ENCODE measurements at regions not wholly inside any gene's neighbourhood (a gene's known extent, or its start where the extent isn't known, plus 50 kb on each side); places are given as distances from the start of the nearest gene placed in this dataset.
A peak's percentile ranks its signal among the peaks of the same experiment; 100 is the strongest.

DNA sequence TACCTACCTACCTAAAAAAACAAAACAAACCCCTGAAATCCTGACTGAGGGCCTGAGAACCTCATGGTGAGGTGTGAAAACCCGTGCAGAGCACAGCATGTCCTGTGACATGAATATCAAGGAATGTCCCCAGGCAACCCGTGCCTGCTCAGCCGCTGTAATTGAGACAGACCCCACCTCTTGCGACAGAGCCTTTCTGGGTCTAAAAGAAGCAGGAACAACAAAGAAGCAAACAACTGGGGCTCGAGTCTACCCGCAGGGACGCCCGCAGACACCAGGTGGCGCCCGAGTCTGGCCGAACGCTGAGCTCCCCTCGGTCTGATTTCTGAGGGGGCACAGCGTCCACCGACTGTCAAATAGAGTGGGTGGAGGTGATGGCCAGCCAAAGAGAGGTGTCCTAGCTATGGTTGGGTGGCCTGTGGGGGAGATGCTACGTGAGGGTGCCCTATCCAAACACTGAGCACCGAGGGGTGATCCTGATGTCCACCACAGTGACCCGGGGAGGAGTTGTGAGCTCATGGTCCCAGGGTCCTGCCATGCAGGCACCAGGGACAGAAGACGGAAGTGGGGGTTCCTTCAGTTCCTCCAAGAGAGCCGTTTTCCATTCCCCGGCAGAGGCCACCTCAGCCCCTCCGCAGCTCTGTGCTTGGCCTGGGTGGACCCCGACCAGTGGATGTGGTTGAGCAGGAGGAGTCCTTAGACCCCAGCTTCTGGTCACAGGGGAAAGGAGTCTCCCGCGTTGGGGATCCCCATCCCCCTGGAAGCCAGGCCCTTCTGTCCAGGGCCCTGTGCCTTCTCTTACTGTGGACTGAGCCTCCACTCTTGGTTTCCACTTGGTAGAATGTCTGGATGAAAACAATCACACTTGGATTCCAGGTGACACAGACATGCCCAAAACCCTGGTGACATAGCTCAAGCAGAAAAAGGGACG is 268.2 kb downstream of the CDC5L start:
- TF ChIP-seq, protein P1, sequence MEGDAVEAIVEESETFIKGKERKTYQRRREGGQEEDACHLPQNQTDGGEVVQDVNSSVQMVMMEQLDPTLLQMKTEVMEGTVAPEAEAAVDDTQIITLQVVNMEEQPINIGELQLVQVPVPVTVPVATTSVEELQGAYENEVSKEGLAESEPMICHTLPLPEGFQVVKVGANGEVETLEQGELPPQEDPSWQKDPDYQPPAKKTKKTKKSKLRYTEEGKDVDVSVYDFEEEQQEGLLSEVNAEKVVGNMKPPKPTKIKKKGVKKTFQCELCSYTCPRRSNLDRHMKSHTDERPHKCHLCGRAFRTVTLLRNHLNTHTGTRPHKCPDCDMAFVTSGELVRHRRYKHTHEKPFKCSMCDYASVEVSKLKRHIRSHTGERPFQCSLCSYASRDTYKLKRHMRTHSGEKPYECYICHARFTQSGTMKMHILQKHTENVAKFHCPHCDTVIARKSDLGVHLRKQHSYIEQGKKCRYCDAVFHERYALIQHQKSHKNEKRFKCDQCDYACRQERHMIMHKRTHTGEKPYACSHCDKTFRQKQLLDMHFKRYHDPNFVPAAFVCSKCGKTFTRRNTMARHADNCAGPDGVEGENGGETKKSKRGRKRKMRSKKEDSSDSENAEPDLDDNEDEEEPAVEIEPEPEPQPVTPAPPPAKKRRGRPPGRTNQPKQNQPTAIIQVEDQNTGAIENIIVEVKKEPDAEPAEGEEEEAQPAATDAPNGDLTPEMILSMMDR (IDR thresholded peaks at IDR 0.05; ENCODE audit: control insufficient read depth, extremely low read depth, insufficient read depth) = peak; percentile 83
- no peak for DNase-seq (ENCODE audit: low read depth)
- no peak overlapping the region for H3K4me3 ChIP-seq (ENCODE audit: low read depth, low read length)

DNA sequence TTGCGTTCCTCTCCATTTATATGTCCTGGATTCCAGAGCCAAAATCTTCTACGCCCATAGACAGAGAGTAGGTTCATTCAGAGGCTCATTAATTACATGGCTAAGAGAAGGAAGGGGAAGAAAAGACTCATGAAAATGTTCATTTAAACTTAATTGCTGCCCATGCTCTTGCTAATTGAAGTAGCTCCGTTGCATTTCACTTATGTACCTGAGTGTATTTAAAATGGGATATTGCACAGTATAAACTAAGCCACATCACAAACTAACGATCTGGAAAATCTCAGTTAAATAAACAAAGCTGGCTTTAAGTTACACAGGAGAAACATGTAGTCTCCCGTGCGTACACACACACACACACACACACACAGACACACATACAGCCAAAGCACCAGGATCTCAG is 269.2 kb downstream of the CDC5L start:
- TF ChIP-seq, protein P1 (IDR thresholded peaks at IDR 0.05; ENCODE audit: control insufficient read depth, extremely low read depth, insufficient read depth) = no peak
- DNase-seq (ENCODE audit: low read depth) = no peak
- H3K4me3 ChIP-seq (ENCODE audit: low read depth, low read length) = no peak overlapping the region

DNA sequence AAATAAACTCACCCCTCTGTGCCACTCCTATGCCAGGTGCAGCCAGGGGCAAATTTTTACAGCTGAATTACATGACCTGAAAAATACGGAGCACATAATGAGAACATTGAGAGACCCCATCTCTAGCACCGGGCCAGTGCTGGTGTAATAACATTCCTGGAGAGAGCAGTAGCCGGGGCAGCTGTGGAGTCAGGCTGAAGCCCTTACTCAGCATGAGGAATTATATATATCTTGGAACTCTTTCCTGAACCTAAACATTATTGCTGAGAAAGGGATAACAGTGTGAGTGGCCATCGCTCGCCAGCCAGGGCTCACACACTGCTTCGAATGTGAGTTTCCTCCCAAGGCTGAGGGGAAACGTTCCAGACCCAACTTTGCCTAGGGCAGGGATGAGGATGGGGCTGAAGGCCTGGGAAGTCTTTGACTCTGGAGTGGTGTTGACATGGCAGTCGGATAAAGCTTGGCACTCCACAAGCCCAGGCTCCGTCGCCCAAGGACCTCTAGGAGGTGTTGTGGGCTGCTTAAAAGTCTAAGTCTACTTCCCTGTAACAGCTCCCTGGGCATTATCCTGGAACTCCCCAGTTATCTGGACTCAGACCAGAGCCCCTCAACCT is 269.8 kb downstream of the CDC5L start:
- no peak overlapping the region for H3K4me3 ChIP-seq (ENCODE audit: low read depth, low read length)
- TF ChIP-seq, protein P1 (IDR thresholded peaks at IDR 0.05; ENCODE audit: control insufficient read depth, extremely low read depth, insufficient read depth) = no peak
- no peak for DNase-seq (ENCODE audit: low read depth)

DNA sequence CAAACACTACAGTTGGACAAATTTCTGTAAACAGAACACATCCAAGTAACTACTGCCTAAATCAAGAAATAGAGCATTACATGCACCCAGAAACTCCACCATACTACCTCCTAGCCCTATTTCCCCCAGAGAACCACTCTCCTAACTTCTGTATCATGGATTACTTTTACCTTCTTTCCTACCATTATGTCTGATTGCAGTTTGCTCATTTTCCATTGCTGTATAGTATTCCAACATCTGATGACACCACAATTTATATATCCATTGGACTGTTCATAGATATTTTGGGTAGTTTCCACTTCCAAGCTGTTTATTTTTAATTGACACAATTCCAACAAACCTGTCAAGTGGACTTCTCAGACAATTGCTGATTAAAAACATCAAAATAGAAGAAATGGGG is 271.1 kb downstream of the CDC5L start:
- DNase-seq (ENCODE audit: low read depth) = no peak
- no peak overlapping the region for H3K4me3 ChIP-seq (ENCODE audit: low read depth, low read length)
- TF ChIP-seq, protein P1 (IDR thresholded peaks at IDR 0.05; ENCODE audit: control insufficient read depth, extremely low read depth, insufficient read depth) = no peak

DNA sequence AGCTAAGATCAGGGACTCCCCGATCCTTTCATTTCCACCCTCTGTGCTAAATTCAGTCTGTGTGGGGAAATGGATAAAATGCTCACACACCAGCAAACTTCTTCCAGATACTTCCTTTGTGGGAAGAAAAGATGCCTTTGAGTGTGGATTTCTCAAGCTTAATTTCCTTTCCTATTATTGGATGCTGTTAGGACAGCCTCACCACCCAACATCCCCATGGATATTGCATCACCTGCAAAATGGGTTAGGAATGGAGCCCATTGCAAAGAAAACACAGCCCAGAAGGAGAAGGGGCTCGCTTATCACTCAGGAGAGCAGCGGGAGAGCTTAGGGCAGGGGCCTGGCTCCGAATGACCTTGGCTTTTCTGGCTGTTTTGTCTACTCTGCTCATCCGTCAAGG is 272.2 kb downstream of the CDC5L start:
- TF ChIP-seq, protein P1 (IDR thresholded peaks at IDR 0.05; ENCODE audit: control insufficient read depth, extremely low read depth, insufficient read depth) = no peak
- DNase-seq (ENCODE audit: low read depth) = no peak
- no peak overlapping the region for H3K4me3 ChIP-seq (ENCODE audit: low read depth, low read length)

DNA sequence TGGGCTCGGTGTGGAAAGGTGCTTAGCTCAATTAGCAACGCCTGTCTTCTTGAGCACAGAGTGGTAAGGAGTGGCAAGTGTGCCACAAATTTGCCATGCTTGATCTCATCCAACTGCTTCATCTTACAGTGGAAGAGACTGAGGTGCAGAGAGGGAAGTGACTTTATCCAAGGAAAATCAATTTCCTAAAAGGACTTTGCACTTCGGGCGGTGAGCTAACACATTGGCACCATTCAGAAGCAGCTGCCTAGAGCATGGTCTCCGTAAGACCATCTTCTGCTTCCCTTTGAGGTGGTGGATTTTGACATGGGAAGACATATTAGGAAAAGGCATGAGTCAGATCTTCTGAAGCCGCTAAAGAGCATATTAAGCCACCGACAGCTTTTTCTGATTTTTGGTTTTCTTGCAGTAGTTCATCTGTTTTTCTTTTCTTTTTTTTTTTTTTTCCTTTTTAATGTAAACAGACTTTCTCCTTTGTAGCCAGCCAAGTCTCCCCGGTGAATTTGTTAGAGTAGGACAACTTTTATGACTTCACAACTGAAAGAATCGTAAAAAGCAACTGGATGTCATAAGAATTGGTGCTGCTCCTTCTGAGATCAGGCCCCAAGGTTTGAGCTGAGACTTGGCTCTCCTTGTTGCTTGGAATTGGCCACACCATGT is 273.2 kb downstream of the CDC5L start:
- no peak overlapping the region for H3K4me3 ChIP-seq (ENCODE audit: low read depth, low read length)
- no peak for DNase-seq (ENCODE audit: low read depth)
- TF ChIP-seq, protein P1 (IDR thresholded peaks at IDR 0.05; ENCODE audit: control insufficient read depth, extremely low read depth, insufficient read depth) = no peak

Measured in LNCaP clone FGC (cell line).